ENCODE measurements at regions not wholly inside any gene's neighbourhood (a gene's known extent, or its start where the extent isn't known, plus 50 kb on each side); places are given as distances from the start of the nearest gene placed in this dataset.

GRCh38 chr12:28050606-28051005, 78.1 kb upstream of the PTHLH start:
- no peak overlapping the region for H3K4me2 ChIP-seq (replicated peaks; ENCODE audit: extremely low read depth, low read length, poor library complexity, severe bottlenecking)
- DNase-seq = no peak
- Mint-ChIP-seq H3K9me3 (peaks cover 2 to 6% (median 3%) of the 10 kb centered on the region in 7 donors), H3K27me3 (ENCODE audit: low read depth in 3 of 3) (peaks cover 0 to 5% (median 1%) of the 10 kb centered on the region in 3 donors), H3K4me1 (no peaks in the 10 kb centered on the region), H3K4me3 (no peak overlapping the region), H3K27ac (no peak overlapping the region), H3K36me3 (no peaks in the 10 kb centered on the region)
- no peak overlapping the region for H3K27ac ChIP-seq (ENCODE audit: low read depth in 1 of 2, low read length in 2 of 2)
- peaks cover 0 to 3% of the 10 kb centered on the region in 2 donors for H3K9me3 ChIP-seq (replicated peaks in 1 of 2; ENCODE audit: control insufficient read depth in 1 of 2, insufficient read depth in 1 of 2, low read length in 2 of 2)
- H3K79me2 ChIP-seq (ENCODE audit: insufficient read depth, low read length) = no peaks in the 10 kb centered on the region
- TF ChIP-seq CTCF (IDR thresholded peaks at IDR 0.05) = no peak
- no CpG with 5 or more reads among the region's 2 CpGs for WGBS (ENCODE audit: insufficient coverage)
- H3K36me3 ChIP-seq (replicated peaks in 1 of 2; ENCODE audit: control insufficient read depth in 1 of 2, insufficient read depth in 2 of 2, low read length in 2 of 2) = no peaks in the 10 kb centered on the region
- no peaks in the 10 kb centered on the region for H4K20me1 ChIP-seq (ENCODE audit: insufficient read depth, low read length)
- H2AFZ ChIP-seq (ENCODE audit: insufficient read depth, low read depth, low read length, poor library complexity, severe bottlenecking) = no peak overlapping the region
- H3K4me3 ChIP-seq (replicated peaks in 1 of 3; ENCODE audit: low read depth in 2 of 3, low read length in 3 of 3) = no peak overlapping the region
- H3K4me1 ChIP-seq (ENCODE audit: control insufficient read depth in 1 of 2, insufficient read depth in 2 of 2, low read length in 2 of 2) = no peaks in the 10 kb centered on the region
- intact Hi-C loops (cut with micrococcal nuclease) = no loop called here
- no peak overlapping the region for H3K9ac ChIP-seq (ENCODE audit: insufficient read depth, low read length, poor library complexity, severe bottlenecking)
- no peaks in the 10 kb centered on the region for H3K27me3 ChIP-seq (ENCODE audit: control insufficient read depth in 2 of 2, insufficient read depth in 2 of 2, low read length in 2 of 2)

GRCh38 chr12:28051516-28052354, 79.2 kb upstream of the PTHLH start:
- Histone ChIP-seq H3K36me3 (replicated peaks in 1 of 2; ENCODE audit: control insufficient read depth in 1 of 2, insufficient read depth in 2 of 2, low read length in 2 of 2) (no peaks in the 10 kb centered on the region), H3K27me3 (ENCODE audit: control insufficient read depth in 2 of 2, insufficient read depth in 2 of 2, low read length in 2 of 2) (no peaks in the 10 kb centered on the region), H3K9ac (ENCODE audit: insufficient read depth, low read length, poor library complexity, severe bottlenecking) (no peak overlapping the region), H3K79me2 (ENCODE audit: insufficient read depth, low read length) (no peaks in the 10 kb centered on the region), H3K4me2 (replicated peaks; ENCODE audit: extremely low read depth, low read length, poor library complexity, severe bottlenecking) (no peak overlapping the region), H3K27ac (ENCODE audit: low read depth in 1 of 2, low read length in 2 of 2) (no peak overlapping the region), H3K9me3 (replicated peaks in 1 of 2; ENCODE audit: control insufficient read depth in 1 of 2, insufficient read depth in 1 of 2, low read length in 2 of 2) (peaks cover 0 to 3% of the 10 kb centered on the region in 2 donors), H3K4me1 (ENCODE audit: control insufficient read depth in 1 of 2, insufficient read depth in 2 of 2, low read length in 2 of 2) (no peaks in the 10 kb centered on the region), H3K4me3 (replicated peaks in 1 of 3; ENCODE audit: low read depth in 2 of 3, low read length in 3 of 3) (no peak overlapping the region), H2AFZ (ENCODE audit: insufficient read depth, low read depth, low read length, poor library complexity, severe bottlenecking) (no peak overlapping the region), H4K20me1 (ENCODE audit: insufficient read depth, low read length) (no peaks in the 10 kb centered on the region)
- no peak for DNase-seq
- Mint-ChIP-seq H3K36me3 (no peaks in the 10 kb centered on the region), H3K4me1 (no peaks in the 10 kb centered on the region), H3K27ac (no peak overlapping the region), H3K4me3 (no peak overlapping the region), H3K9me3 (peaks cover under 1 to 5% (median 4%) of the 10 kb centered on the region in 7 donors), H3K27me3 (ENCODE audit: low read depth in 3 of 3) (peaks cover 0 to 5% (median 3%) of the 10 kb centered on the region in 3 donors)
- no peak for TF ChIP-seq CTCF (IDR thresholded peaks at IDR 0.05)
- 85% methylated on average over 3 of the region's 5 CpGs for WGBS (ENCODE audit: insufficient coverage)
- intact Hi-C loops (cut with micrococcal nuclease) = no loop called here
